ENCODE measurements at regions not wholly inside any gene's neighbourhood (a gene's known extent, or its start where the extent isn't known, plus 50 kb on each side); places are given as distances from the start of the nearest gene placed in this dataset.

GRCh38 chr14:104521816-104522745 is 57.5 kb upstream of the C14orf180 start:
- Histone ChIP-seq H3K4me2 (replicated peaks; ENCODE audit: low read depth, low read length, poor library complexity, severe bottlenecking) (no peak overlapping the region), H3K79me2 (ENCODE audit: control insufficient read depth, insufficient read depth, low read length) (no peaks in the 10 kb centered on the region), H4K20me1 (ENCODE audit: control insufficient read depth, insufficient read depth, low read length, poor library complexity, severe bottlenecking) (no peaks in the 10 kb centered on the region), H3K4me3 (ENCODE audit: control extremely low read depth in 1 of 5, extremely low read depth in 1 of 5, insufficient read depth in 1 of 5, low read depth in 2 of 5, low read length in 4 of 5) (no peak overlapping the region), H3K36me3 (replicated peaks in 1 of 2; ENCODE audit: control extremely low read depth in 1 of 2, control insufficient read depth in 1 of 2, extremely low read depth in 1 of 2, insufficient read depth in 2 of 2, low read length in 1 of 2) (no peaks in the 10 kb centered on the region), H3K27me3 (replicated peaks in 1 of 4; ENCODE audit: control extremely low read depth in 1 of 4, control insufficient read depth in 3 of 4, insufficient read depth in 4 of 4, low read length in 3 of 4) (no peaks in the 10 kb centered on the region), H3K4me1 (ENCODE audit: control insufficient read depth in 2 of 2, insufficient read depth in 2 of 2, low read length in 2 of 2) (no peaks in the 10 kb centered on the region), H2AFZ (ENCODE audit: insufficient read depth, low read depth, low read length, poor library complexity, severe bottlenecking) (no peak overlapping the region), H3K27ac (ENCODE audit: low read length in 2 of 2) (no peak overlapping the region), H3K9ac (ENCODE audit: low read length) (no peak overlapping the region), H3K9me3 (ENCODE audit: control extremely low read depth in 1 of 3, control insufficient read depth in 2 of 3, insufficient read depth in 1 of 3, low read length in 2 of 3) (peaks cover 0 to 41% (median 7%) of the 10 kb centered on the region in 3 donors)
- ChIA-PET POLR2A (no interaction called here), CTCF (no interaction called here)
- DNase-seq (no peak), ATAC-seq (ENCODE audit: low read depth) (no peak)
- H3K27ac Mint-ChIP-seq: no peak overlapping the region
- WGBS (ENCODE audit: insufficient coverage): 82% methylated on average over 8 of the region's 8 CpGs
- H3K4me1 Mint-ChIP-seq: no peaks in the 10 kb centered on the region
- H3K9me3 Mint-ChIP-seq (ENCODE audit: insufficient read depth): peaks cover 14% of the 10 kb centered on the region
- TF ChIP-seq CTCF (IDR thresholded peaks at IDR 0.05) (no peak), EZH2 (IDR thresholded peaks at IDR 0.05; ENCODE audit: borderline replicate concordance, insufficient read depth, low read depth, low read length, poor library complexity, severe bottlenecking) (no peak)
- peaks cover 4% of the 10 kb centered on the region for H3K27me3 Mint-ChIP-seq
- intact Hi-C loops (cut with micrococcal nuclease): no loop called here
- H3K4me3 Mint-ChIP-seq: no peak overlapping the region

- H3K27ac ChIP-seq (ENCODE audit: low read length in 2 of 2): no peak overlapping the region
- no peaks in the 10 kb centered on the region for H4K20me1 ChIP-seq (ENCODE audit: control insufficient read depth, insufficient read depth, low read length, poor library complexity, severe bottlenecking)
- no peak overlapping the region for H2AFZ ChIP-seq (ENCODE audit: insufficient read depth, low read depth, low read length, poor library complexity, severe bottlenecking)
- peaks cover 0 to 34% (median 7%) of the 10 kb centered on the region in 3 donors for H3K9me3 ChIP-seq (ENCODE audit: control extremely low read depth in 1 of 3, control insufficient read depth in 2 of 3, insufficient read depth in 1 of 3, low read length in 2 of 3)
- Mint-ChIP-seq H3K9me3 (ENCODE audit: insufficient read depth) (peaks cover 20% of the 10 kb centered on the region), H3K27me3 (peaks cover 4% of the 10 kb centered on the region), H3K4me3 (no peak overlapping the region), H3K27ac (no peak overlapping the region), H3K4me1 (no peaks in the 10 kb centered on the region)
- 87% methylated on average over 7 of the region's 13 CpGs for WGBS (ENCODE audit: insufficient coverage)
- no peaks in the 10 kb centered on the region for H3K27me3 ChIP-seq (replicated peaks in 1 of 4; ENCODE audit: control extremely low read depth in 1 of 4, control insufficient read depth in 3 of 4, insufficient read depth in 4 of 4, low read length in 3 of 4)
- no peaks in the 10 kb centered on the region for H3K36me3 ChIP-seq (replicated peaks in 1 of 2; ENCODE audit: control extremely low read depth in 1 of 2, control insufficient read depth in 1 of 2, extremely low read depth in 1 of 2, insufficient read depth in 2 of 2, low read length in 1 of 2)
- no peak for DNase-seq
- no peaks in the 10 kb centered on the region for H3K4me1 ChIP-seq (ENCODE audit: control insufficient read depth in 2 of 2, insufficient read depth in 2 of 2, low read length in 2 of 2)
- H3K9ac ChIP-seq (ENCODE audit: low read length): no peak overlapping the region
- no peak overlapping the region for H3K4me2 ChIP-seq (replicated peaks; ENCODE audit: low read depth, low read length, poor library complexity, severe bottlenecking)
- POLR2A ChIA-PET: no interaction called here
- intact Hi-C loops (cut with micrococcal nuclease): no loop called here
- H3K4me3 ChIP-seq (ENCODE audit: control extremely low read depth in 1 of 5, extremely low read depth in 1 of 5, insufficient read depth in 1 of 5, low read depth in 2 of 5, low read length in 4 of 5): no peak overlapping the region
- no peak for ATAC-seq (ENCODE audit: low read depth)
- CTCF ChIA-PET: no interaction called here
- H3K79me2 ChIP-seq (ENCODE audit: control insufficient read depth, insufficient read depth, low read length): no peaks in the 10 kb centered on the region
- TF ChIP-seq EZH2 (IDR thresholded peaks at IDR 0.05; ENCODE audit: borderline replicate concordance, insufficient read depth, low read depth, low read length, poor library complexity, severe bottlenecking): no peak
- no peak for TF ChIP-seq CTCF (IDR thresholded peaks at IDR 0.05)
Measured at GRCh38 chr14:104522926-104523545, 56.5 kb upstream of the C14orf180 start.
